Fibroblast of lung (primary cell): ENCODE measurements at regions not wholly inside any gene's neighbourhood (a gene's known extent, or its start where the extent isn't known, plus 50 kb on each side); places are given as distances from the start of the nearest gene placed in this dataset.

ENCODE experiments used
- DNase-seq, 2 donors: peaks; one replicate each; pipeline versions ENCODE4 v3.0.0 to v3.0.0-alpha.2; 2010; ENCODE audit warnings: low read depth in 2 of 2
- H2AFZ ChIP-seq: 2 replicates; pipeline ENCODE4 v1.5.1; 2012; ENCODE audit warnings: low read length, control low read depth, inconsistent platforms
- H3K27ac ChIP-seq: 2 replicates; pipeline ENCODE4 v1.5.1; 2011; ENCODE audit warnings: low read length, control low read depth; ENCODE audit not compliant: insufficient read depth
- H3K27me3 ChIP-seq: 2 replicates; pipeline ENCODE4 v1.5.1; 2011; ENCODE audit warnings: mild to moderate bottlenecking, low read length; ENCODE audit not compliant: control insufficient read depth, insufficient read depth
- H3K36me3 ChIP-seq: 2 replicates; pipeline ENCODE4 v1.5.1; 2011; ENCODE audit warnings: low read length; ENCODE audit not compliant: control insufficient read depth, insufficient read depth
- H3K4me1 ChIP-seq: 2 replicates; pipeline ENCODE4 v1.5.1; 2011; ENCODE audit warnings: low read length; ENCODE audit not compliant: control insufficient read depth, insufficient read depth; ENCODE audit errors: extremely low read depth
- H3K4me2 ChIP-seq: 2 replicates; pipeline ENCODE4 v1.5.1; 2011; ENCODE audit warnings: low read length, control low read depth; ENCODE audit not compliant: insufficient read depth; ENCODE audit errors: extremely low read depth
- H3K4me3 ChIP-seq, 4 experiments: fragments of 200-600 bp in 1 of 4; sonication (generic) in 1 of 4; replicated peaks in 1 of 4; 2 replicates each; pipeline ENCODE4 v1.5.1; 2011 to 2016; ENCODE audit warnings: low read length in 4 of 4, low read depth in 3 of 4, mild to moderate bottlenecking in 3 of 4, control low read depth in 2 of 4, inconsistent platforms in 1 of 4, mixed read lengths in 1 of 4; ENCODE audit not compliant: insufficient read depth in 1 of 4; ENCODE audit errors: control extremely low read depth in 1 of 4
- H3K79me2 ChIP-seq: 2 replicates; pipeline ENCODE4 v1.5.1; 2012; ENCODE audit warnings: mild to moderate bottlenecking, low read length, inconsistent platforms; ENCODE audit not compliant: control insufficient read depth, insufficient read depth
- H3K9ac ChIP-seq: 2 replicates; pipeline ENCODE4 v1.5.1; 2011; ENCODE audit warnings: mild to moderate bottlenecking, low read length, control low read depth; ENCODE audit not compliant: insufficient read depth
- H3K9me3 ChIP-seq: 2 replicates; pipeline ENCODE4 v1.5.1; 2012; ENCODE audit warnings: low read depth, low read length; ENCODE audit not compliant: control insufficient read depth, insufficient read depth
- H4K20me1 ChIP-seq: 2 replicates; pipeline ENCODE4 v1.5.1; 2011; ENCODE audit warnings: low read length; ENCODE audit not compliant: control insufficient read depth, insufficient read depth; ENCODE audit errors: extremely low read depth
- CTCF ChIP-seq, 2 donors: IDR thresholded peaks in 1 of 2; conservative IDR thresholded peaks in 1 of 2; 1 replicate in 1 of 2; 2 replicates in 1 of 2; pipeline ENCODE4 v1.5.1; 2011 to 2012; ENCODE audit warnings: low read length in 2 of 2, control low read depth in 1 of 2, inconsistent platforms in 1 of 2, low read depth in 1 of 2, mild to moderate bottlenecking in 1 of 2
- EZH2 ChIP-seq: IDR thresholded peaks from 2 replicates; pipeline ENCODE4 v1.5.1; 2012; ENCODE audit warnings: low read length, control low read depth, mild to moderate bottlenecking; ENCODE audit errors: missing control alignments

- TF ChIP-seq EZH2 (no peak), CTCF (conservative IDR thresholded peaks at IDR 0.05 in 1 of 2, IDR thresholded peaks at IDR 0.05 in 1 of 2; ENCODE audit: low read depth in 1 of 2, low read length in 2 of 2) (no peak)
- Histone ChIP-seq H3K27ac (no peak overlapping the region), H3K4me2 (no peak overlapping the region), H3K36me3 (no peaks in the 10 kb centered on the region), H3K9me3 (no peaks in the 10 kb centered on the region), H4K20me1 (no peaks in the 10 kb centered on the region), H3K27me3 (no peaks in the 10 kb centered on the region), H3K9ac (no peak overlapping the region), H3K4me3 (no peak overlapping the region), H2AFZ (no peak overlapping the region), H3K79me2 (no peaks in the 10 kb centered on the region), H3K4me1 (no peaks in the 10 kb centered on the region)
- no peak for DNase-seq
Observed at GRCh38 chr4:180788729-180789128, 1454.5 kb upstream of the TENM3 start.

- TF ChIP-seq EZH2: no peak
- no peak for TF ChIP-seq CTCF (conservative IDR thresholded peaks at IDR 0.05 in 1 of 2, IDR thresholded peaks at IDR 0.05 in 1 of 2; ENCODE audit: low read depth in 1 of 2, low read length in 2 of 2)
- Histone ChIP-seq H3K9ac (no peak overlapping the region), H4K20me1 (no peaks in the 10 kb centered on the region), H3K4me2 (no peak overlapping the region), H3K4me3 (no peak overlapping the region), H3K36me3 (no peaks in the 10 kb centered on the region), H3K79me2 (no peaks in the 10 kb centered on the region), H2AFZ (no peak overlapping the region), H3K4me1 (no peaks in the 10 kb centered on the region), H3K9me3 (no peaks in the 10 kb centered on the region), H3K27ac (no peak overlapping the region), H3K27me3 (no peaks in the 10 kb centered on the region)
- DNase-seq: no peak
Observed at GRCh38 chr4:180789929-180790328, 1453.3 kb upstream of the TENM3 start.

- H3K4me1 ChIP-seq: no peaks in the 10 kb centered on the region
- no peak overlapping the region for H3K4me2 ChIP-seq
- H3K9me3 ChIP-seq: no peaks in the 10 kb centered on the region
- no peaks in the 10 kb centered on the region for H4K20me1 ChIP-seq
- H3K27ac ChIP-seq: no peak overlapping the region
- H3K9ac ChIP-seq: no peak overlapping the region
- H3K4me3 ChIP-seq: no peak overlapping the region
- no peaks in the 10 kb centered on the region for H3K79me2 ChIP-seq
- no peaks in the 10 kb centered on the region for H3K27me3 ChIP-seq
- no peak overlapping the region for H2AFZ ChIP-seq
- DNase-seq: no peak
- H3K36me3 ChIP-seq: no peaks in the 10 kb centered on the region
- TF ChIP-seq CTCF (conservative IDR thresholded peaks at IDR 0.05 in 1 of 2, IDR thresholded peaks at IDR 0.05 in 1 of 2; ENCODE audit: low read depth in 1 of 2, low read length in 2 of 2) (no peak), EZH2 (no peak)
Observed at GRCh38 chr4:180790471-180790870, 1452.7 kb upstream of the TENM3 start.
